Endothelial cell of umbilical vein (primary cell): ENCODE measurements at regions not wholly inside any gene's neighbourhood (a gene's known extent, or its start where the extent isn't known, plus 50 kb on each side); places are given as distances from the start of the nearest gene placed in this dataset.

Experiments
- BruUV-seq: library from RNA; stranded (reverse); fragments of 400-500 nt; replicated peaks from 2 replicates; lab custom pipeline; 2021; lab: Mats Ljungman, UMichigan
- CTCF ChIA-PET: fragments of 300-600, 350-600 bp; sonication (Branson Sonifier 250); formaldehyde crosslinking; loops from one replicate; lab custom pipeline; 2021; ENCODE audit warnings: antibody characterized with exemption, inconsistent platforms; lab: Charles Lee
- POLR2A ChIA-PET: fragments of 300-600, 350-600 bp; sonication (Branson Sonifier 250); formaldehyde crosslinking; loops from one replicate; lab custom pipeline; 2021; ENCODE audit warnings: antibody characterized with exemption, inconsistent platforms; lab: Charles Lee
- DNase-seq: peaks from one replicate; pipeline ENCODE4 v3.0.0-alpha.2; 2011; ENCODE audit warnings: low read depth, low spot score
- FAIRE-seq: peaks from 2 replicates; lab custom pipeline; 2011; peaks lifted over from hg19 to GRCh38; lab: Jason Lieb, UNC
- H2AFZ ChIP-seq: 2 replicates; pipeline ENCODE4 v1.6.0; 2012; ENCODE audit warnings: low read depth, low read length, control low read depth, inconsistent platforms
- H3K27ac ChIP-seq: 2 replicates; pipeline ENCODE4 v1.5.1; 2011; ENCODE audit warnings: low read depth, mild to moderate bottlenecking, control low read depth, low read length, moderate library complexity; ENCODE audit not compliant: insufficient read depth
- H3K27me3 ChIP-seq, 2 experiments: 2 replicates each; pipeline versions ENCODE4 v1.6.0 to v1.6.1; 2011; ENCODE audit warnings: low read length in 2 of 2, mixed read lengths in 1 of 2; ENCODE audit not compliant: control insufficient read depth in 2 of 2, insufficient read depth in 2 of 2
- H3K36me3 ChIP-seq, 2 experiments: 2 replicates in 1 of 2; 3 replicates in 1 of 2; pipeline ENCODE4 v1.5.1; 2011; ENCODE audit warnings: low read length in 2 of 2, mild to moderate bottlenecking in 1 of 2, moderate library complexity in 1 of 2; ENCODE audit not compliant: control insufficient read depth in 2 of 2, insufficient read depth in 2 of 2; ENCODE audit errors: extremely low read depth in 1 of 2
- H3K4me1 ChIP-seq: 3 replicates; pipeline ENCODE4 v1.5.1; 2011; ENCODE audit warnings: mild to moderate bottlenecking, low read length; ENCODE audit not compliant: control insufficient read depth, insufficient read depth; ENCODE audit errors: extremely low read depth
- H3K4me2 ChIP-seq: 2 replicates; pipeline ENCODE4 v1.6.1; 2011; ENCODE audit warnings: low read length, control low read depth, mixed read lengths; ENCODE audit not compliant: insufficient read depth
- H3K4me3 ChIP-seq, 3 experiments: fragments of 200-600 bp in 1 of 3; sonication (generic), shearing (Covaris generic) in 1 of 3; replicated peaks in 1 of 3; 2 replicates each; pipeline ENCODE4 v1.5.1; 2011 to 2016; ENCODE audit warnings: control low read depth in 3 of 3, low read length in 3 of 3, mild to moderate bottlenecking in 2 of 3, inconsistent platforms in 1 of 3, low read depth in 1 of 3, moderate library complexity in 1 of 3; ENCODE audit not compliant: insufficient read depth in 1 of 3
- H3K79me2 ChIP-seq: 2 replicates; pipeline ENCODE4 v1.6.0; 2012; ENCODE audit warnings: low read length, inconsistent platforms; ENCODE audit not compliant: control insufficient read depth, insufficient read depth
- H3K9ac ChIP-seq: replicated peaks from 2 replicates; pipeline ENCODE3; 2011; ENCODE audit warnings: low read length, control low read depth; ENCODE audit not compliant: insufficient read depth; ENCODE audit errors: extremely low read depth
- H3K9me1 ChIP-seq: replicated peaks from 3 replicates; pipeline ENCODE4 v1.6.0; 2011; ENCODE audit warnings: mild to moderate bottlenecking, low read length; ENCODE audit not compliant: control insufficient read depth, insufficient read depth; ENCODE audit errors: extremely low read depth
- H3K9me3 ChIP-seq: replicated peaks from 2 replicates; pipeline ENCODE4 v1.5.1; 2012; ENCODE audit warnings: low read length, inconsistent platforms; ENCODE audit not compliant: control insufficient read depth, insufficient read depth
- H4K20me1 ChIP-seq: replicated peaks from 2 replicates; pipeline ENCODE3; 2011; ENCODE audit warnings: mild to moderate bottlenecking, low read length; ENCODE audit not compliant: control insufficient read depth, insufficient read depth; ENCODE audit errors: extremely low read depth
- CTCF ChIP-seq, 2 donors: IDR thresholded peaks; 1 replicate in 1 of 2; 2 replicates in 1 of 2; pipeline ENCODE4 v1.5.1; 2011; ENCODE audit warnings: low read length in 2 of 2, mild to moderate bottlenecking in 2 of 2, moderate library complexity in 2 of 2, control low read depth in 1 of 2, inconsistent platforms in 1 of 2, low read depth in 1 of 2; ENCODE audit not compliant: insufficient read depth in 1 of 2; ENCODE audit errors: extremely low read depth in 1 of 2
- EZH2 ChIP-seq: IDR thresholded peaks from 2 replicates; pipeline ENCODE4 v1.6.1; 2012; ENCODE audit warnings: borderline replicate concordance, low read depth, mild to moderate bottlenecking, moderate library complexity, low read length, inconsistent platforms; ENCODE audit not compliant: severe bottlenecking
- FOS ChIP-seq: IDR thresholded peaks from 2 replicates; pipeline ENCODE4 v1.6.1; 2011; ENCODE audit warnings: mild to moderate bottlenecking, low read length, moderate library complexity, borderline replicate concordance; ENCODE audit not compliant: insufficient read depth
- GATA2 ChIP-seq: IDR thresholded peaks from 2 replicates; pipeline ENCODE4 v1.7.0; 2011; ENCODE audit warnings: low read depth, mild to moderate bottlenecking, moderate library complexity, mixed read lengths, low read length; ENCODE audit not compliant: insufficient read length, insufficient read depth
- JUN ChIP-seq: IDR thresholded peaks from 2 replicates; pipeline ENCODE4 v1.6.1; 2011; ENCODE audit warnings: borderline replicate concordance, low read depth; ENCODE audit not compliant: insufficient read length, insufficient read depth
- MAX ChIP-seq: IDR thresholded peaks from 2 replicates; pipeline ENCODE4 v1.6.1; 2011; ENCODE audit not compliant: insufficient read depth, insufficient read length
- MYC ChIP-seq: IDR thresholded peaks from one replicate; pipeline ENCODE4 v1.6.1; 2011; ENCODE audit warnings: mild to moderate bottlenecking, low read depth, low read length
- POLR2A ChIP-seq: IDR thresholded peaks from 2 replicates; pipeline ENCODE4 v1.6.1; 2012; ENCODE audit warnings: low read depth, mild to moderate bottlenecking, control low read depth, low read length
- POLR2AphosphoS5 ChIP-seq: IDR thresholded peaks from 2 replicates; pipeline ENCODE4 v1.6.1; 2012; ENCODE audit warnings: low read depth, mild to moderate bottlenecking, control low read depth, low read length, moderate library complexity; ENCODE audit not compliant: insufficient read depth
- dilution Hi-C: fragments of 300-500 bp; cut with MboI; formaldehyde crosslinking; loops from one replicate; pipeline ENCODE4 v1.15.0; 2019; ENCODE audit warnings: low sequenced_read_pairs; ENCODE audit not compliant: extremely low pct_ligation_motif_present
- intact Hi-C: fragments of 100-400 bp; cut with micrococcal nuclease; formaldehyde crosslinking; loops from one replicate; pipeline ENCODE4 v1.10.0; 2022

GRCh38 chr4:11074581-11075241 lies 354.0 kb downstream of the HS3ST1 start:
- Histone ChIP-seq H2AFZ (no peak overlapping the region), H3K27ac (no peak overlapping the region), H3K79me2 (no peaks in the 10 kb centered on the region), H3K4me3 (no peak overlapping the region), H3K36me3 (no peaks in the 10 kb centered on the region), H3K4me2 (no peak overlapping the region), H3K9ac (no peak overlapping the region), H3K4me1 (no peaks in the 10 kb centered on the region), H3K9me1 (no peaks in the 10 kb centered on the region), H3K27me3 (no peaks in the 10 kb centered on the region), H4K20me1 (no peaks in the 10 kb centered on the region), H3K9me3 (no peaks in the 10 kb centered on the region)
- dilution Hi-C loops: no loop called here
- no TSS peak for BruUV-seq
- no peak for FAIRE-seq
- intact Hi-C loops: no loop called here
- no peak for TF ChIP-seq EZH2
- TF ChIP-seq MAX: no peak
- no peak for TF ChIP-seq GATA2
- TF ChIP-seq CTCF (IDR thresholded peaks at IDR 0.05; ENCODE audit: extremely low read depth in 1 of 2, insufficient read depth in 1 of 2, low read depth in 1 of 2, low read length in 2 of 2): no peak
- no peak for TF ChIP-seq FOS
- no peak for TF ChIP-seq POLR2AphosphoS5
- TF ChIP-seq MYC: no peak
- TF ChIP-seq JUN: no peak
- no peak for TF ChIP-seq POLR2A
- CTCF ChIA-PET: no interaction called here
- POLR2A ChIA-PET: no interaction called here
- DNase-seq: no peak
